Neural crest cell (in vitro differentiated cells): ENCODE measurements at regions not wholly inside any gene's neighbourhood (a gene's known extent, or its start where the extent isn't known, plus 50 kb on each side); places are given as distances from the start of the nearest gene placed in this dataset.
"Not testable (repeated sequence)": the region's sequence is repeated elsewhere in the genome, so short reads cannot be mapped to it uniquely, and the experiment has no call there.

Experiments used
- DNase-seq: peaks from one replicate; pipeline ENCODE4 v3.0.0; 2021; ENCODE audit warnings: low read depth, mixed read lengths, low spot score
- H3K27ac Mint-ChIP-seq: one replicate; pipeline ENCODE4 v1.8.0; 2021; ENCODE audit warnings: mild to moderate bottlenecking, mixed read lengths; ENCODE audit not compliant: unreplicated experiment
- H3K27me3 Mint-ChIP-seq: 2 replicates; pipeline ENCODE4 v1.8.0; 2021; ENCODE audit warnings: low read depth, mild to moderate bottlenecking, mixed read lengths
- H3K36me3 Mint-ChIP-seq: 2 replicates; pipeline ENCODE4 v1.8.0; 2021; ENCODE audit warnings: low read depth, mild to moderate bottlenecking, mixed read lengths
- H3K4me1 Mint-ChIP-seq: 2 replicates; pipeline ENCODE4 v1.8.0; 2021; ENCODE audit warnings: mixed read lengths
- H3K4me3 Mint-ChIP-seq: one replicate; pipeline ENCODE4 v1.8.0; 2021; ENCODE audit warnings: mild to moderate bottlenecking, mixed read lengths
- H3K9me3 Mint-ChIP-seq: 2 replicates; pipeline ENCODE4 v1.8.0; 2021; ENCODE audit warnings: mixed read lengths
- CTCF ChIP-seq: fragments of 200-600 bp; sonication (generic); conservative IDR thresholded peaks from 2 replicates; pipeline ENCODE4 v1.5.0; 2021; ENCODE audit warnings: antibody characterized with exemption, mild to moderate bottlenecking

GRCh38 chr1:178607718-178608408 lies 95.0 kb downstream of the TEX35 start:
- H3K4me1 Mint-ChIP-seq = peaks cover 4% of the 10 kb centered on the region
- no peaks in the 10 kb centered on the region for H3K9me3 Mint-ChIP-seq
- H3K4me3 Mint-ChIP-seq = no peak overlapping the region
- no peak overlapping the region for H3K27ac Mint-ChIP-seq
- TF ChIP-seq CTCF = no peak
- H3K27me3 Mint-ChIP-seq = no peaks in the 10 kb centered on the region
- H3K36me3 Mint-ChIP-seq = no peaks in the 10 kb centered on the region
- no peak for DNase-seq

GRCh38 chr1:178609015-178609414 lies 96.1 kb downstream of the TEX35 start:
- Mint-ChIP-seq H3K9me3 (no peaks in the 10 kb centered on the region), H3K27ac (no peak overlapping the region), H3K4me1 (peaks cover 5% of the 10 kb centered on the region), H3K36me3 (no peaks in the 10 kb centered on the region), H3K4me3 (no peak overlapping the region), H3K27me3 (no peaks in the 10 kb centered on the region)
- no peak for DNase-seq
- no peak for TF ChIP-seq CTCF

- H3K27me3 Mint-ChIP-seq, H3K4me3 Mint-ChIP-seq, DNase-seq, H3K36me3 Mint-ChIP-seq, H3K9me3 Mint-ChIP-seq, H3K4me1 Mint-ChIP-seq, H3K27ac Mint-ChIP-seq: not testable (repeated sequence)
Observed at GRCh38 chr1:178610690-178611410, 97.9 kb downstream of the TEX35 start.

- no peak overlapping the region for H3K4me3 Mint-ChIP-seq
- no peak for DNase-seq
- no peaks in the 10 kb centered on the region for H3K27me3 Mint-ChIP-seq
- H3K9me3 Mint-ChIP-seq = peaks cover 3% of the 10 kb centered on the region
- TF ChIP-seq CTCF = no peak
- no peak overlapping the region for H3K27ac Mint-ChIP-seq
- H3K4me1 Mint-ChIP-seq = peaks cover 12% of the 10 kb centered on the region
- H3K36me3 Mint-ChIP-seq = peaks cover 3% of the 10 kb centered on the region
Observed at GRCh38 chr1:178612261-178612660, 99.4 kb downstream of the TEX35 start.

GRCh38 chr1:178613271-178613945 lies 100.5 kb downstream of the TEX35 start:
- Mint-ChIP-seq H3K4me3 (no peak overlapping the region), H3K4me1 (peaks cover 15% of the 10 kb centered on the region), H3K27me3 (no peaks in the 10 kb centered on the region), H3K36me3 (peaks cover 3% of the 10 kb centered on the region), H3K9me3 (peaks cover 3% of the 10 kb centered on the region), H3K27ac (no peak overlapping the region)
- TF ChIP-seq CTCF = no peak
- no peak for DNase-seq

GRCh38 chr1:178614286-178614685 lies 101.4 kb downstream of the TEX35 start:
- Mint-ChIP-seq H3K9me3 (peaks cover 3% of the 10 kb centered on the region), H3K4me3 (no peak overlapping the region), H3K27me3 (no peaks in the 10 kb centered on the region), H3K27ac (peak overlapping the region; percentile 11), H3K4me1 (peaks cover 15% of the 10 kb centered on the region), H3K36me3 (peaks cover 3% of the 10 kb centered on the region)
- DNase-seq = no peak
- no peak for TF ChIP-seq CTCF
